IPS DF 19.7 (cell line): ENCODE measurements at regions not wholly inside any gene's neighbourhood (a gene's known extent, or its start where the extent isn't known, plus 50 kb on each side); places are given as distances from the start of the nearest gene placed in this dataset.

Source experiments
- DNase-seq: peaks from one replicate; pipeline ENCODE4 v3.0.0-alpha.2; 2013; ENCODE audit warnings: low read depth, low spot score

DNA sequence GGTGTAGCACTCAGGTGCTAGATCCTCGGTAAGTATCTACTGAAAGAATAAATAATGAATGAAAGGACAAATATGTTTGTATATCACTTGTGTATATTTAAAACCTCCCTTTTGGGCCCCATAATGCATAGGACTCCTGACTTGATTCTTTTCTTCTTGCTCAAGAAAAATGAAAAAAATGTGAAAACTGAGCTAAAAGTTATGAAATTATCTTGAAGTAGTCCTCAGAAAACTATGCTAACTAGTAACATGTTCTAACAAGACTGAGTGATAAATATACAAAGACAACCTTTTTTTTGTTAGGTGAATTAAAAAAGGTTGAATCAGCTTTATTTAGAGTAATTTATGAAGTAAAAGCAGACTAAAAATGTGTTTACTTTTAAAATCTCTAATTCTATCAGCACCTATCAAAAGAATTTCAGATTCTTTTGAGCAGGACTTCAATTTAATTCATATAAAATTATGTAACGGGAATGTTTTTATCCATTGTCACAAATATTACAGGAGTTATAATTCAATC lies 247.8 kb upstream of the JAG1 start:
- no peak for DNase-seq

DNA sequence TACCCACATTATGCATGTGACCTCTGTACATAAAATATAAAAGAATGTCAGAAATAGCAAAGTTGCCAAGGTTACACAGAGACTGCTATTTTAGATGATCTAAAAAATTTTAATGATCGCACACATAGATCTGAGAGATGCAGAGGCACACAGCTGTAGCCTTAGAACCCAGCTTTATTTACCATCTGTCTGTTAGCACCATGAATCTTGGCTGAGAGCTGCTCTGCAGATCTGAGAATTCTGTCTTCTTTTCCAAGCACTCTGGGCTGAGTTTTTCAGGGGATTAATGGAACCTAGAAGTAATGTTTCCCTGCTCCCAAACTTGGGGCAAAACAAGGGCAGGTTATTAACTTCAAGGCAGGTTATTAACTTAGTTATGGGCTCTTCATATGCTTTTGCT lies 248.7 kb upstream of the JAG1 start:
- no peak for DNase-seq

- DNase-seq = no peak
These were observed 249.1 kb upstream of the JAG1 start for GRCh38 chr20:10922941-10923340.

GRCh38 chr20:10924644-10925201 lies 250.9 kb upstream of the JAG1 start:
- DNase-seq = no peak

GRCh38 chr20:10925767-10926166 lies 252.0 kb upstream of the JAG1 start:
- DNase-seq = no peak

DNA sequence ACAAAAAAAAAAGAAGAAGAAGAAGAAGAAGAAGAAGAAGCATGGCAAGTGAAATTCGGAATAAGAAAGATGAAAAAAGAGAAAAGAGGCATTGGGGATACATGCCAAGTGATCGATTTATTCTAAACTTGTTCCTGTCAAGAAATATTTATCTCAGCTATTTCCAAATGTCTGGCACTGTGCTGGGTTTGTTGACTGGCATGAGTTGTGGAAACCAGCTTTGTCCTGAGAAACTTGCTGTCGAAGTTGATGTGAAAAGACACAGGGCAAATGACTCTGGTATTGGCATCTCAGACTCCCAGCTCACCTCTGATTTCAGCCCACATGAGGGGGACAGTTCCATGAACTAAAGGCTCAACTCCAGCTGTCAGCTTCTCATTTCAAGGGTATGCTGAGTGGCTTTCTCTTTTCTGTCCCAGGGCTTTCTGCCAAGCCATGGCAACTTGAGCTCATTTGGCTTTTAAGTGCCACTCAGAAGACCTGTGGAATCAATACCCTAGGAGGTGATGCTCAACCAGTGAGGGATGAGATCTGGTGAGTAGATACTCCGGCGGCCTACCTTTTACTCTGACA lies 253.3 kb upstream of the JAG1 start:
- no peak for DNase-seq

GRCh38 chr20:10927936-10928840 lies 254.4 kb upstream of the JAG1 start:
- DNase-seq = no peak

DNA sequence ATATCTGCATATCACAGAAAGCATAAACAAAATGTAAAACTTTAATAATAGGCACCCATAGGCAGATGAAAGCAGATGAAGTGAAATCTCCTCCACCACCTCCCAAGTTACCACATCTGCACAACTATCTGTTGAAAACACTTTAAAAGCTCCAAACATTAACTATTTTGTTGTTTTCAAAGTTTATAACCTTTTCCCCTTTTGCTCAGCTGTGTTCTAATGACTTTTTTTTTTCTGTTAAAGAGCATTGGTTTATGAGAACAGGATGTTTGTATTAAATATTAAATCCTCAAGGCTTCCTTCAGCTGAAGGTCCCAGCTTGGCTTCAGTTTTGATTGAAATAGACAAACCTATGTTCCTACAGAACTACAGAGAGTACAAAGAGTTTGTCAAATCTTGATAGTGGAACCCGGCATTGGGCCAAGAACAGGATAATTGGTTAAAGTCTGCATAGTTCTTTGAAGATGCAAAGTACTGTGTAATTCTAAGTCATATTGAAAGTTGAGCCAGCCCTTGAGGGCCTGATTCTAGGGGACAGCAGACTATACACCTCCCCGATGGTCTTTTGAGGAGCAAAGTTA lies 255.1 kb upstream of the JAG1 start:
- DNase-seq = no peak

DNA sequence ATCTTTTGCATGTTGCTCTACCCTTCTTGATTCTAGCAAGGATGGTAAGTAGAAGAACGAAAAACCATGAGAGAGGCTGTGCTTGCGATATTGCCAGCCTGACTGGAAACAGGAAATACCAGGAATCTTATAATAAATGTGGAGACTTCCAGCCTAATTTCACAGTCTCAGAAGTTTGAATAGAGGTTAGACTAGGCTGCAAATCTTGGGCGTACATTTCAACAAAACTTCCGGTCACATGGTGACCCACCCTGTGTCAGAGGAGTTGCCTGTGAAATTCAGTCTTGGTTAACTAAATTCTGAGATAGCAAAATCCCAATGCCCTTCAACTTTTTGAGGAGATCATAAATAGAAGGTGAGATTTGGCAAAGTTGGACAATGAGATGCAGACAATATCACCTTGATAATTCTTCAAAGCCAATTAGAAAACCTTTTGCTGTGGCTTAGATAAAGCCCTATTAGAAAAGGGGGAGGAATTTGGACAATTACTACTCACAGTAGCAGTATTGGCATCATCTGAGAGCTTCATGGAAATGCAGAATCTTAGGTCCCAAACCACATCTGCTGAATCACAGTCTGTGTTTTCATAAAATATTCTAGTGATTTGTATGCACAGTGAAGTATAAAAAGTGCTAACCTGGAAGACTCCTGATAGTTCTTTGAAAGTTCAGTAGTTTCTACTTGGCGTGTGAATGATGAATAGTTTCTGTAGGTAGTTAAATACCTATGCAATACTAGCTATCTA lies 262.0 kb upstream of the JAG1 start:
- DNase-seq = no peak

DNA sequence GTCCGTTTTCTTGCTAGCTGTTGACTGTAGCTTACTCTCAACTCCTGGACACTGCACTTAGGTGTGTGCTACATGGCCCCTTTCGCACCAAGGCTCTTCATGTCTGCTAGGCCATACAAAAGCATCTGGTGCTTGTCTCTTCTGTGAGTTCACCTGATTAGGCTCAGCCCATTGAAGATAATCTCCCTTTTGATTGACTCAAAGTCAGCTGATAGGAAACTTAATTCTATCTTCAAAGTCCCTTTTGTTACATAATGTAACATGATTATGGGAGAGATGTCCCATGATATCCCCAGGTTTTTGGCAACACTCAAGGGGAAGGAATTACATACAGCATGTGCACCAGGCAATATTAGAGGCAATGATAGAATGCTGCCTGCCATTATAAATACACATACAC lies 263.0 kb upstream of the JAG1 start:
- DNase-seq = no peak

DNA sequence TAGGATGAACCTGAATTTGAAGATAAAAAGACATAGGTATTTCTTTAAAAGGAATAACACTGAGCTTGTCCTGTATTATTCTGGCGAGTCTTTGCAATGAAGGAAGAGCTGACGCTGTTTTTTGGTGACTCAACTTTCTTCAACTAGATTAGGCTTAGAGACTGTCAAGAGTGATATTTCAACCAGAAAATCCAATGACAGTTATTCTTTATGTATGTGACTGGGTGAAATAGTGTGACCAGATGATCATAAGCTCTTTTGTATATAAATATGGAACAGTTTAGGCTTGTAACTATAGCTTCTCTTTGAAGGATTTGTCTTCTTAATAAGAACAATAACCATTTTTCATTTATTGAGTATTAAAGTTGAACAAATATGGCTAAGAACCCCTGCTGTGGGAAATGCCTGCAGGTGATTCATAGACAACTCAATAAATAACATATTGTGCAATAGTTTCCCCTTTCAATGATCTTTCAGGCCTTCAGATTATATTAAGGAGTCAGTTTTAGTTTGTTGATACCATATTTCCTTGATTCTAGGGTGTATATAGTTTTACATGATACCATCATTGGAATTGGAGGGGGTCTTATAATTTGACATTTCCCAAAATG lies 265.6 kb upstream of the JAG1 start:
- no peak for DNase-seq

GRCh38 chr20:10940941-10941340 lies 267.1 kb upstream of the JAG1 start:
- DNase-seq = no peak

DNA sequence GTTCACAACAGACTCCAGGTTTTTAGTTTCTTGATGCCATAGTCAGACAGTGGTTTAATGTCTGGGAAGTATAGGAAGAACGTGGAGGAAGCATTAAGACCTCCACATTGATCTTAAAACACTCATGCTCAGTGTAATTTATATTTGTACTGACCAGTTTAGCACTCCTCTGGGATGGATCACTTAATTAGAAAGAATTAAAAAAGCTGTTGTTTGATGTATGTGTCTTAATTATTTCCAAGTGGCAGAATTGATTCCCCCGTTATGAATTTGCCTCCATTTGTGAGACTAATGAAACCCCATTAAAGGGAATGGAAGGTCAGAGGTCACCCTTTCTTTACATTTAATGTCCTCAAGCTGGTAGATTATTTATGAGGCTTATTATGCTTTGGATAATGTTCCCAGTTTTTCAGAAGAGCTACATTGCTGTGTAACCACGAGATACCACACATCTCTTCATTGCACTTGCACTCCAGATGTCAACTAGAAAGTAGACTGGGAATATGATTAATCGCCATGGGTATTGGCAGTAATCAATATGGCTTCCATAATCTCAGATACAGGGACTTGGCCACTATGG lies 270.0 kb upstream of the JAG1 start:
- no peak for DNase-seq

DNA sequence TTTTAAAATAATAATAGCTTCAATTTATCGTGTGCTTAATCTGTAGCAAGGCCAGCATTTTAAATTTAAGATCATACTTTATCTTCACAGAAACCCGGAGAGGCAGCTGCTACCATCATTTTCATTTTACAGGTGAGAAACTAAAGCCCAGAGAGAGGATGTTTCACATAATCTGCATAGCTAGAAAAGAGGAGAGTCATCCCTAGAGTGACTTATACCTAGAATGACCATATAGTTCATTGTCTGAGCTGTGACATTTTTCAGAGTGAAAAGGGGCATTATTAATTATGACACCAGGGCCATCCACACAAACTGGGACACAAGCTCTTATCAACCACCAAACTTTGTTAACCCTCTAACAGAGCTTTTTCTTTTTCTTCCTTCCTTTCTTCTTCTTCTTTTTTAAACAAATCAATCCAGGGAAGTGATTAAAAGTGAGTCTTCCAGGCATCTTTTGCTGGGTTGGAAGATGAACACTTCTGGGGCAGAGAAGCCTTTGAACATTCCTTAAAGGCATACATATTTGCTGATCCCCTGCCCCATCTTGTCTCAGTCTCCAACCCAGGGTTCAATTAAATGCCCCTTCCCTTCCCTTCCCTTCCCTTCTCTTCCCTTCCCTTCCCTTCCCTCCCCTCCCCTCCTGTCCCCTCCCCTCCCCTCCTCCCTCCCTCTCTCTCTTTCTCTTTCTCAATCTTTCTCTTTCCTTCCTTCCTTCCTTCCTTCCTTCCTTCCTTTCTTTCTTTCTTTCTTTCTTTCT lies 272.5 kb upstream of the JAG1 start:
- no peak for DNase-seq

- DNase-seq = no peak
These were observed 273.9 kb upstream of the JAG1 start for GRCh38 chr20:10947726-10948125.

GRCh38 chr20:10949930-10950783 lies 276.4 kb upstream of the JAG1 start:
- no peak for DNase-seq

DNA sequence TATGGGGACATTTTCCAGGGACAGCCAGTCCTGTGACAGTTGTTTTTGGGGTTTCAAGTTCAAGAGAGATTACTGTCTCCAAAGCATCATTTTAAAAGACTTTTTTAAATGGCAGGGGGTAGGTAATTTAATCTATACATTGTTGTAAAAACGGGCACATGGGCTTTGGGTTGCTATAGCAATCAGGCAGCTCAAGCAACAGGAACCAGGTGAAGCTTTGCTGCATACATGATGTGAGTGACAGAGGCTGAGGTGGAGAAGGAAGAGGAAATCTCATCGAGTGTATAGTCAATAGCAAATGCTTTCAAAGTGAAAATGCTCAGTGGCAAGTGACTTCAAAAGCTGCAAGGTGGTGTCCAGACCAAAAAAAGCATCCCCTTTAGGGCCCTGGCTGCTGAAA lies 277.4 kb upstream of the JAG1 start:
- no peak for DNase-seq

- DNase-seq = no peak
These were observed 278.1 kb upstream of the JAG1 start for GRCh38 chr20:10951904-10952303.

DNA sequence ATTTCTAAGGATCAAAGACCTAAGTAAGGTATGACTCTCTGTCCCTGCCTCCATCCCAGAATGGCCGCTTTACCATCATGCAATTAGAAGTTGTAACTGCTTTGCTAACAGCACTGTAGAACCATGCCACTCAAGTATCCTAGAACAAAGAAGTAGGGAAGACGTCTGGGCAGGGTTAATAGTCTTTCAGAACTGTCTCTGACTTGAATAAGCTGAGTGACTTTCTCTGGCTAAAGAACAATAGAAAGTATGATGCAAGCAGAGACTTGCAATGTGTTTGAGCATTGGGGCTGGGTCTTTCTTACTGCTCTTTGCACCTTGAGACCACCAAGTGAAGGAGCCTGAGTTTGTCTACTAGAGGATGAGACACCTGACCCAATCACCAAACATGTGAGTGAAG lies 279.6 kb upstream of the JAG1 start:
- DNase-seq = no peak
